ENCODE measurements at regions not wholly inside any gene's neighbourhood (a gene's known extent, or its start where the extent isn't known, plus 50 kb on each side); places are given as distances from the start of the nearest gene placed in this dataset.

DNA sequence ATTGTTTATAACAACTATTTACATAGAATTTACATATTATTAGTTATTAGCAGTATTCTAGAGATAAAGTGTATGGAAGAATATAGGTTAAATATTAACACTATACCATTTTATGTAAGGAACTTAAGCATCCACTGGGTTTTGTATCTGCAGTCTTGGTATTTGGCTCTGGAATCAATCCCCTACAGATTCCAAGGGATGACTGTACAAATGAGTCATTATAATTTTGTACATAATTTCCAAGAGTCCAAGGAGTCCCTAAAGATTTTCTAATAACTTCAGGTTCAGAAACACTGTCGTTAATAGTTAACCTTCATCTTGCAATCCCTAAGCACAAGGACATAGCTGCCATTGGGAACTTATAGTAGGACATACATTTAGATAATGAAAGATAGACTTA, 254.8 kb upstream of the PDE4D start:
- TF ChIP-seq POLR2A (IDR thresholded peaks at IDR 0.05) (no peak), POLR2AphosphoS5 (IDR thresholded peaks at IDR 0.05) (no peak)
- TF ChIP-seq, protein P1, sequence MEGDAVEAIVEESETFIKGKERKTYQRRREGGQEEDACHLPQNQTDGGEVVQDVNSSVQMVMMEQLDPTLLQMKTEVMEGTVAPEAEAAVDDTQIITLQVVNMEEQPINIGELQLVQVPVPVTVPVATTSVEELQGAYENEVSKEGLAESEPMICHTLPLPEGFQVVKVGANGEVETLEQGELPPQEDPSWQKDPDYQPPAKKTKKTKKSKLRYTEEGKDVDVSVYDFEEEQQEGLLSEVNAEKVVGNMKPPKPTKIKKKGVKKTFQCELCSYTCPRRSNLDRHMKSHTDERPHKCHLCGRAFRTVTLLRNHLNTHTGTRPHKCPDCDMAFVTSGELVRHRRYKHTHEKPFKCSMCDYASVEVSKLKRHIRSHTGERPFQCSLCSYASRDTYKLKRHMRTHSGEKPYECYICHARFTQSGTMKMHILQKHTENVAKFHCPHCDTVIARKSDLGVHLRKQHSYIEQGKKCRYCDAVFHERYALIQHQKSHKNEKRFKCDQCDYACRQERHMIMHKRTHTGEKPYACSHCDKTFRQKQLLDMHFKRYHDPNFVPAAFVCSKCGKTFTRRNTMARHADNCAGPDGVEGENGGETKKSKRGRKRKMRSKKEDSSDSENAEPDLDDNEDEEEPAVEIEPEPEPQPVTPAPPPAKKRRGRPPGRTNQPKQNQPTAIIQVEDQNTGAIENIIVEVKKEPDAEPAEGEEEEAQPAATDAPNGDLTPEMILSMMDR (IDR thresholded peaks at IDR 0.05 in 8 of 11, conservative IDR thresholded peaks at IDR 0.05 in 3 of 11): no peak

Data from spleen (tissue), 7 donors.